Adrenal gland (tissue), 9 donors: ENCODE measurements at regions not wholly inside any gene's neighbourhood (a gene's known extent, or its start where the extent isn't known, plus 50 kb on each side); places are given as distances from the start of the nearest gene placed in this dataset.

Experiments
- DNase-seq, 7 donors: peaks; one replicate each; pipeline ENCODE4 v3.0.0-alpha.2; 2019 to 2020
- H3K27ac ChIP-seq, 5 donors: fragments of 200-600 bp; sonication (generic) in 4 of 5; 1 replicate in 3 of 5; 2 replicates in 2 of 5; pipeline versions ENCODE4 v1.5.1 to v1.8.0; 2016 to 2020; ENCODE audit warnings: mild to moderate bottlenecking in 1 of 5
- H3K27me3 ChIP-seq: fragments of 200-600 bp; 2 replicates; pipeline ENCODE4 v1.8.0; 2021
- H3K36me3 ChIP-seq, 2 donors: fragments of 200-600 bp; replicated peaks in 1 of 2; 1 replicate in 1 of 2; 2 replicates in 1 of 2; pipeline versions ENCODE4 v1.5.1 to v1.8.0; 2018 to 2022
- H3K4me1 ChIP-seq, 2 donors: fragments of 200-600 bp; replicated peaks in 1 of 2; 1 replicate in 1 of 2; 2 replicates in 1 of 2; pipeline versions ENCODE4 v1.5.1 to v1.8.0; 2018 to 2021
- H3K4me3 ChIP-seq, 4 donors: fragments of 200-600 bp; sonication (generic) in 3 of 4; one replicate each; pipeline ENCODE4 v1.5.1; 2016 to 2018
- H3K9me3 ChIP-seq, 3 donors: fragments of 200-600 bp; sonication (generic) in 1 of 3; replicated peaks in 1 of 3; 1 replicate in 2 of 3; 2 replicates in 1 of 3; pipeline versions ENCODE4 v1.5.1 to v1.8.0; 2016 to 2021
- POLR2A ChIP-seq, 2 donors: fragments of 450-650 bp; IDR thresholded peaks; one replicate each; pipeline ENCODE4 v1.6.1; 2017; ENCODE audit warnings: antibody characterized with exemption in 2 of 2, mild to moderate bottlenecking in 2 of 2, moderate library complexity in 1 of 2
- WGBS, 4 donors: extraction: QIAGEN DNeasy Blood & Tissue Kit in 2 of 4; methylation state at CpG; one replicate each; pipeline versions ENCODE4 v1.1.5 to v1.1.7; 2013 to 2017; 5-methylcytosine and 5-hydroxymethylcytosine counted together
- intact Hi-C, 2 donors: fragments of 100-400 bp; cut with DNase I; formaldehyde crosslinking; loops; one replicate each; pipeline versions ENCODE4 v1.14.1 to v1.15.0; 2022 to 2023
- TF ChIP-seq, protein P1 (sequence below), 6 experiments: fragments of 450-650 bp in 4 of 6; fragments of 200-600 bp in 2 of 6; sonication (generic) in 1 of 6; IDR thresholded peaks; 1 replicate in 5 of 6; 2 replicates in 1 of 6; pipeline versions ENCODE4 v1.5.1 to v1.8.0; 2016 to 2021; ENCODE audit warnings: antibody characterized with exemption in 6 of 6, mild to moderate bottlenecking in 2 of 6, moderate library complexity in 1 of 6
- donor health status: healthy with polysubstance abuse.
- donor health status: Bipolar disorder and iron deficiency.
- donor health status: DM: yes; HTN: yes; CAD: no.
- donor health status: DM: no; HTN: no; CAD: no.
- donor health status: DM: no; HTN: no; CAD: no.

DNA sequence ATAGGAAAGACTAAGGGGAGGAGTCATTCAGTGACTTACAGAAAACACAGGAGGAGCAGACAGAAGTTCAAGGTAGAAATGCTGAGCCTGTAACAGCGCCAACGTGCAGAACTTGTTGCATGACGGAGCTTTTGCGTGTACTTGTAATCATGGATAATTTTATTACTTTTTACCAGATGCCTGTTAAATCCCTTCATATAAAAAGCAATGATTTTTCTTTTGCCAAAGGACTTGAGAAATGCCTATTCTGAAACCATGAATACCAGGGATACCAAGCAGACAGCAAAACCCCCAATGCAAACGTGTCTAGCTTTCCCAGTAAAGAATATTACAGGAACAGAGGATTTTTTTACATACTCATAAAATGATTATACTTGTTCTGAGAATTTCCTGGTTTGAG is 163.6 kb upstream of the GSC start:
- DNase-seq: peak in 4 of 7 donors; percentile 19 to 53 (median 31)
- H3K4me1 ChIP-seq: peaks cover 11 to 17% of the 10 kb centered on the region in 2 donors
- WGBS, 4 donors: 38 to 48% (median 44%) methylated on average over 5 of the region's 5 CpGs
- TF ChIP-seq POLR2A (IDR thresholded peaks at IDR 0.05): no peak
- TF ChIP-seq, protein P1, sequence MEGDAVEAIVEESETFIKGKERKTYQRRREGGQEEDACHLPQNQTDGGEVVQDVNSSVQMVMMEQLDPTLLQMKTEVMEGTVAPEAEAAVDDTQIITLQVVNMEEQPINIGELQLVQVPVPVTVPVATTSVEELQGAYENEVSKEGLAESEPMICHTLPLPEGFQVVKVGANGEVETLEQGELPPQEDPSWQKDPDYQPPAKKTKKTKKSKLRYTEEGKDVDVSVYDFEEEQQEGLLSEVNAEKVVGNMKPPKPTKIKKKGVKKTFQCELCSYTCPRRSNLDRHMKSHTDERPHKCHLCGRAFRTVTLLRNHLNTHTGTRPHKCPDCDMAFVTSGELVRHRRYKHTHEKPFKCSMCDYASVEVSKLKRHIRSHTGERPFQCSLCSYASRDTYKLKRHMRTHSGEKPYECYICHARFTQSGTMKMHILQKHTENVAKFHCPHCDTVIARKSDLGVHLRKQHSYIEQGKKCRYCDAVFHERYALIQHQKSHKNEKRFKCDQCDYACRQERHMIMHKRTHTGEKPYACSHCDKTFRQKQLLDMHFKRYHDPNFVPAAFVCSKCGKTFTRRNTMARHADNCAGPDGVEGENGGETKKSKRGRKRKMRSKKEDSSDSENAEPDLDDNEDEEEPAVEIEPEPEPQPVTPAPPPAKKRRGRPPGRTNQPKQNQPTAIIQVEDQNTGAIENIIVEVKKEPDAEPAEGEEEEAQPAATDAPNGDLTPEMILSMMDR (IDR thresholded peaks at IDR 0.05): no peak
- H3K36me3 ChIP-seq: no peaks in the 10 kb centered on the region
- no peaks in the 10 kb centered on the region for H3K9me3 ChIP-seq
- no peaks in the 10 kb centered on the region for H3K27me3 ChIP-seq
- no peak overlapping the region for H3K27ac ChIP-seq
- H3K4me3 ChIP-seq: no peak overlapping the region
- intact Hi-C loops: no loop called here

GRCh38 chr14:94932589-94932988 is 162.7 kb upstream of the GSC start:
- intact Hi-C loops: no loop called here
- Histone ChIP-seq H3K36me3 (no peaks in the 10 kb centered on the region), H3K4me1 (peaks cover 11 to 17% of the 10 kb centered on the region in 2 donors), H3K27me3 (no peaks in the 10 kb centered on the region), H3K4me3 (no peak overlapping the region), H3K9me3 (no peaks in the 10 kb centered on the region), H3K27ac (no peak overlapping the region)
- WGBS, 4 donors: 60 to 79% (median 73%) methylated on average over 7 of the region's 7 CpGs
- TF ChIP-seq, protein P1 (IDR thresholded peaks at IDR 0.05): no peak
- no peak for TF ChIP-seq POLR2A (IDR thresholded peaks at IDR 0.05)
- no peak for DNase-seq

- Histone ChIP-seq H3K27ac (no peak overlapping the region), H3K36me3 (no peaks in the 10 kb centered on the region), H3K9me3 (no peaks in the 10 kb centered on the region), H3K27me3 (no peaks in the 10 kb centered on the region), H3K4me3 (no peak overlapping the region), H3K4me1 (peaks cover 4% of the 10 kb centered on the region in 2 donors)
- intact Hi-C loops: no loop called here
- DNase-seq: no peak
- TF ChIP-seq, protein P1 (IDR thresholded peaks at IDR 0.05): no peak
- no peak for TF ChIP-seq POLR2A (IDR thresholded peaks at IDR 0.05)
- WGBS, 4 donors: 83 to 100% (median 90%) methylated on average over 1 of the region's 1 CpG
Observed at GRCh38 chr14:94930690-94931089, 160.8 kb upstream of the GSC start.

- H3K36me3 ChIP-seq: no peaks in the 10 kb centered on the region
- no peak for DNase-seq
- peaks cover 0 to 4% of the 10 kb centered on the region in 2 donors for H3K4me1 ChIP-seq
- no peak overlapping the region for H3K4me3 ChIP-seq
- WGBS, 4 donors: 83 to 100% (median 91%) methylated on average over 3 of the region's 3 CpGs
- intact Hi-C loops: no loop called here
- H3K27ac ChIP-seq: no peak overlapping the region
- H3K9me3 ChIP-seq: no peaks in the 10 kb centered on the region
- H3K27me3 ChIP-seq: no peaks in the 10 kb centered on the region
- TF ChIP-seq POLR2A (IDR thresholded peaks at IDR 0.05): no peak
- TF ChIP-seq, protein P1 (IDR thresholded peaks at IDR 0.05): no peak
Observed at GRCh38 chr14:94929354-94929753, 159.4 kb upstream of the GSC start.
